Parathyroid adenoma (tissue), 2 donors: ENCODE measurements at regions not wholly inside any gene's neighbourhood (a gene's known extent, or its start where the extent isn't known, plus 50 kb on each side); places are given as distances from the start of the nearest gene placed in this dataset.

Experiments
- H2AFZ ChIP-seq: fragments of 300-600 bp; sonication (generic); one replicate; pipeline ENCODE4 v1.7.0; 2017; ENCODE audit warnings: antibody characterized with exemption, mild to moderate bottlenecking
- H3K27ac ChIP-seq: fragments of 300-600 bp; sonication (generic); one replicate; pipeline ENCODE4 v1.7.0; 2017
- H3K27me3 ChIP-seq: fragments of 300-600 bp; sonication (generic); one replicate; pipeline ENCODE4 v1.7.0; 2017; ENCODE audit warnings: low read length; ENCODE audit not compliant: control insufficient read depth, insufficient read depth
- H3K36me3 ChIP-seq: fragments of 300-600 bp; sonication (generic); one replicate; pipeline ENCODE4 v1.7.0; 2017; ENCODE audit warnings: low read length; ENCODE audit not compliant: control insufficient read depth, insufficient read depth
- H3K4me1 ChIP-seq: fragments of 300-600 bp; sonication (generic); one replicate; pipeline ENCODE4 v1.7.0; 2017; ENCODE audit warnings: control low read depth
- H3K4me2 ChIP-seq: fragments of 300-600 bp; sonication (generic); one replicate; pipeline ENCODE4 v1.7.0; 2017; ENCODE audit warnings: low read length
- H3K4me3 ChIP-seq: fragments of 300-600 bp; sonication (generic); one replicate; pipeline ENCODE4 v1.7.0; 2017; ENCODE audit warnings: low read depth, low read length
- H3K79me2 ChIP-seq: fragments of 300-600 bp; sonication (generic); one replicate; pipeline ENCODE4 v1.7.0; 2017; ENCODE audit warnings: control low read depth
- H3K9ac ChIP-seq: fragments of 300-600 bp; sonication (generic); one replicate; pipeline ENCODE4 v1.7.0; 2017; ENCODE audit warnings: mild to moderate bottlenecking
- H3K9me3 ChIP-seq: fragments of 300-600 bp; sonication (generic); one replicate; pipeline ENCODE4 v1.7.0; 2017; ENCODE audit warnings: low read length; ENCODE audit not compliant: control insufficient read depth
- CTCF ChIP-seq: fragments of 300-600 bp; sonication (generic); IDR thresholded peaks from one replicate; pipeline ENCODE4 v1.7.0; 2017; ENCODE audit warnings: antibody characterized with exemption, mild to moderate bottlenecking
- donor health status: primary hyperparathyroidism.

- Histone ChIP-seq H3K9me3 (no peaks in the 10 kb centered on the region), H3K4me3 (no peak overlapping the region), H2AFZ (no peak overlapping the region), H3K27ac (no peak overlapping the region), H3K9ac (no peak overlapping the region), H3K36me3 (no peaks in the 10 kb centered on the region), H3K4me1 (no peaks in the 10 kb centered on the region), H3K27me3 (peaks cover 3% of the 10 kb centered on the region), H3K79me2 (no peaks in the 10 kb centered on the region), H3K4me2 (no peak overlapping the region)
- no peak for TF ChIP-seq CTCF
Observed at GRCh38 chr1:209302779-209303568, 280.5 kb upstream of the CAMK1G start.

DNA sequence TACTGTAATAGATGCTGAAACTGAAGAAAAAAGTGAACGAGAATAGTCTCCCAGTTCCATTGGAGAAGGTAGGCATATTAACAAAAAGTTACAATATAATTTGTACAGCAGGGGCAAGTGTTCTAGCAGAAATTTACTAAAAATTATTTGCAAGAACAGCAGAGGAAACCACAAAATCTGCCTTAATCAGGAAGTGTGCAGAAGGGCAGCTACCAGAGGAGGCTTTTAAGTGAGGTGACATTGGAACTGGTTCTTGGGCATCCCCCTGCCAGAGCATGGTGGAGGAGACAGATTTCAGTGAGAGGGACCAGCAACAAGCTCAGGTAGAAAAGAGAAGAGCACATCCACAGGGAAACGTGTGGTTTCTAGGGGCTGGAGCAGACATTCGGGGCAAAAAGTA is 279.3 kb upstream of the CAMK1G start:
- TF ChIP-seq CTCF, result no peak
- H3K27ac ChIP-seq, result no peak overlapping the region
- H3K4me1 ChIP-seq, result no peaks in the 10 kb centered on the region
- no peak overlapping the region for H3K4me3 ChIP-seq
- no peak overlapping the region for H2AFZ ChIP-seq
- H3K27me3 ChIP-seq, result peaks cover 3% of the 10 kb centered on the region
- no peaks in the 10 kb centered on the region for H3K9me3 ChIP-seq
- H3K4me2 ChIP-seq, result no peak overlapping the region
- H3K36me3 ChIP-seq, result no peaks in the 10 kb centered on the region
- no peaks in the 10 kb centered on the region for H3K79me2 ChIP-seq
- H3K9ac ChIP-seq, result no peak overlapping the region

- Histone ChIP-seq H3K4me1 (no peaks in the 10 kb centered on the region), H3K9ac (no peak overlapping the region), H3K4me3 (no peak overlapping the region), H2AFZ (no peak overlapping the region), H3K9me3 (no peaks in the 10 kb centered on the region), H3K79me2 (no peaks in the 10 kb centered on the region), H3K4me2 (no peak overlapping the region), H3K36me3 (no peaks in the 10 kb centered on the region), H3K27me3 (peaks cover 3% of the 10 kb centered on the region), H3K27ac (no peak overlapping the region)
- TF ChIP-seq CTCF, result no peak
Observed at GRCh38 chr1:209305221-209305954, 278.1 kb upstream of the CAMK1G start.

GRCh38 chr1:209307846-209308245 is 275.7 kb upstream of the CAMK1G start:
- H3K4me2 ChIP-seq, result no peak overlapping the region
- no peaks in the 10 kb centered on the region for H3K4me1 ChIP-seq
- no peaks in the 10 kb centered on the region for H3K9me3 ChIP-seq
- H3K79me2 ChIP-seq, result no peaks in the 10 kb centered on the region
- no peaks in the 10 kb centered on the region for H3K36me3 ChIP-seq
- no peak overlapping the region for H3K9ac ChIP-seq
- peaks cover 3% of the 10 kb centered on the region for H3K27me3 ChIP-seq
- H3K27ac ChIP-seq, result no peak overlapping the region
- H3K4me3 ChIP-seq, result no peak overlapping the region
- no peak overlapping the region for H2AFZ ChIP-seq
- TF ChIP-seq CTCF, result no peak
